Colonic mucosa (tissue), 4 donors: ENCODE measurements at regions not wholly inside any gene's neighbourhood (a gene's known extent, or its start where the extent isn't known, plus 50 kb on each side); places are given as distances from the start of the nearest gene placed in this dataset.
A peak's percentile ranks its signal among the peaks of the same experiment; 100 is the strongest.

Experiments
- DNase-seq: peaks from one replicate; pipeline ENCODE4 v3.0.0-alpha.2; 2020
- H3K27ac ChIP-seq: fragments of 200-600 bp; one replicate; pipeline ENCODE4 v1.8.0; 2021
- H3K27me3 ChIP-seq: fragments of 200-600 bp; one replicate; pipeline ENCODE4 v1.8.0; 2021
- H3K36me3 ChIP-seq: fragments of 200-600 bp; one replicate; pipeline ENCODE4 v1.8.0; 2021
- H3K4me1 ChIP-seq: fragments of 200-600 bp; one replicate; pipeline ENCODE4 v1.8.0; 2021; ENCODE audit warnings: mild to moderate bottlenecking
- H3K4me3 ChIP-seq: fragments of 200-600 bp; one replicate; pipeline ENCODE4 v1.8.0; 2021
- H3K9ac ChIP-seq, 2 donors: one replicate each; pipeline ENCODE4 v1.7.0; 2013; ENCODE audit warnings: control low read depth in 2 of 2, low read depth in 2 of 2, low read length in 2 of 2
- H3K9me3 ChIP-seq: fragments of 200-600 bp; one replicate; pipeline ENCODE4 v1.8.0; 2021
- CTCF ChIP-seq: fragments of 200-600 bp; IDR thresholded peaks from one replicate; pipeline ENCODE4 v1.8.0; 2022; ENCODE audit warnings: antibody characterized with exemption, mild to moderate bottlenecking
- intact Hi-C: fragments of 100-400 bp; cut with DNase I; formaldehyde crosslinking; loops from one replicate; pipeline ENCODE4 v1.14.1; 2022
- donor health status: healthy.
- donor health status: DM: no; HTN: no; CAD: no.
- donor health status: DM: no; HTN: no; CAD: no.

- no peaks in the 10 kb centered on the region for H3K9me3 ChIP-seq
- peak; percentile 52 for DNase-seq
- peaks cover 5% of the 10 kb centered on the region for H3K4me1 ChIP-seq
- no peaks in the 10 kb centered on the region for H3K36me3 ChIP-seq
- peak overlapping the region; percentile 56 to 79 for H3K9ac ChIP-seq
- H3K27me3 ChIP-seq: no peaks in the 10 kb centered on the region
- no peak for TF ChIP-seq CTCF
- intact Hi-C loops: loop anchor here (10.0 kb wide), 1 partner anchor 222 kb away; no protein-coding TSS in a partner anchor
- no peak overlapping the region for H3K4me3 ChIP-seq
- peak overlapping the region; percentile 83 for H3K27ac ChIP-seq
These were observed 96.4 kb upstream of the ZMIZ1 start for GRCh38 chr10:78972160-78972946.

GRCh38 chr10:78972947-78973900 is 95.5 kb upstream of the ZMIZ1 start:
- Histone ChIP-seq H3K4me3 (peak overlapping the region; percentile 42), H3K36me3 (no peaks in the 10 kb centered on the region), H3K27ac (peak overlapping the region; percentile 83), H3K9me3 (no peaks in the 10 kb centered on the region), H3K27me3 (no peaks in the 10 kb centered on the region), H3K4me1 (peaks cover 5% of the 10 kb centered on the region), H3K9ac (peak overlapping the region; percentile 70 to 79)
- no peak for TF ChIP-seq CTCF
- intact Hi-C loops: loop anchor here (10.0 kb wide), 1 partner anchor 222 kb away; no protein-coding TSS in a partner anchor
- peak; percentile 66 for DNase-seq

- Histone ChIP-seq H3K36me3 (no peaks in the 10 kb centered on the region), H3K9ac (peak overlapping the region in 1 of 2 donors; percentile 35), H3K9me3 (no peaks in the 10 kb centered on the region), H3K4me3 (peak overlapping the region; percentile 42), H3K27me3 (no peaks in the 10 kb centered on the region), H3K4me1 (peaks cover 5% of the 10 kb centered on the region), H3K27ac (peak overlapping the region; percentile 83)
- TF ChIP-seq CTCF: no peak
- DNase-seq: peak; percentile 82
- intact Hi-C loops: loop anchor here (10.0 kb wide), 1 partner anchor 221 kb away; no protein-coding TSS in a partner anchor
These were observed 94.7 kb upstream of the ZMIZ1 start for GRCh38 chr10:78973901-78974616.

GRCh38 chr10:78974617-78975317 is 94.0 kb upstream of the ZMIZ1 start:
- peak overlapping the region in 1 of 2 donors; percentile 35 for H3K9ac ChIP-seq
- H3K4me3 ChIP-seq: no peak overlapping the region
- no peaks in the 10 kb centered on the region for H3K36me3 ChIP-seq
- no peaks in the 10 kb centered on the region for H3K27me3 ChIP-seq
- peak; percentile 67 for DNase-seq
- TF ChIP-seq CTCF: peak; percentile 45
- intact Hi-C loops: loop anchor here (5.0 to 10.0 kb wide), 2 partner anchors 88 to 220 kb away; no protein-coding TSS in a partner anchor
- H3K27ac ChIP-seq: peak overlapping the region; percentile 83
- no peaks in the 10 kb centered on the region for H3K9me3 ChIP-seq
- peaks cover 5% of the 10 kb centered on the region for H3K4me1 ChIP-seq
